NT2/D1 (cell line): ENCODE measurements at regions not wholly inside any gene's neighbourhood (a gene's known extent, or its start where the extent isn't known, plus 50 kb on each side); places are given as distances from the start of the nearest gene placed in this dataset.

Source experiments
- DNase-seq: peaks from one replicate; pipeline ENCODE4 v3.0.0-alpha.2; 2011; ENCODE audit warnings: low read depth, low spot score
- H3K27me3 ChIP-seq: 2 replicates; pipeline ENCODE4 v1.6.0; 2011; ENCODE audit warnings: mild to moderate bottlenecking; ENCODE audit not compliant: insufficient read length, insufficient read depth
- H3K36me3 ChIP-seq: 2 replicates; pipeline ENCODE4 v1.6.1; 2011; ENCODE audit warnings: mild to moderate bottlenecking, low read length, mixed read lengths; ENCODE audit not compliant: insufficient read depth, insufficient read length
- H3K4me1 ChIP-seq: 2 replicates; pipeline ENCODE4 v1.5.1; 2011; ENCODE audit not compliant: insufficient read depth, insufficient read length
- H3K4me3 ChIP-seq: 2 replicates; pipeline ENCODE4 v1.5.1; 2011; ENCODE audit warnings: low read depth; ENCODE audit not compliant: insufficient read length
- H3K9ac ChIP-seq: 2 replicates; pipeline ENCODE4 v1.6.0; 2011; ENCODE audit warnings: low read depth; ENCODE audit not compliant: insufficient read length
- H3K9me3 ChIP-seq: 2 replicates; pipeline ENCODE4 v1.5.1; 2011; ENCODE audit warnings: mild to moderate bottlenecking, low read length; ENCODE audit not compliant: insufficient read depth
- SUZ12 ChIP-seq: IDR thresholded peaks from 2 replicates; pipeline ENCODE4 v1.6.1; 2011; ENCODE audit not compliant: insufficient read length, insufficient read depth; ENCODE audit errors: extremely low read depth
- YY1 ChIP-seq: IDR thresholded peaks from 2 replicates; pipeline ENCODE4 v1.6.1; 2011; ENCODE audit not compliant: insufficient read length, insufficient read depth
- ZNF274 ChIP-seq: IDR thresholded peaks from 2 replicates; pipeline ENCODE4 v1.6.1; 2011; ENCODE audit warnings: mild to moderate bottlenecking, low read depth, low read length

GRCh38 chr11:92740276-92740675, 229.2 kb upstream of the MTNR1B start:
- Histone ChIP-seq H3K4me1 (no peaks in the 10 kb centered on the region), H3K27me3 (no peaks in the 10 kb centered on the region), H3K9me3 (no peaks in the 10 kb centered on the region), H3K36me3 (no peaks in the 10 kb centered on the region), H3K9ac (no peak overlapping the region), H3K4me3 (no peak overlapping the region)
- no peak for DNase-seq
- no peak for TF ChIP-seq YY1
- no peak for TF ChIP-seq SUZ12
- no peak for TF ChIP-seq ZNF274

- H3K27me3 ChIP-seq, result no peaks in the 10 kb centered on the region
- TF ChIP-seq SUZ12, result no peak
- no peaks in the 10 kb centered on the region for H3K36me3 ChIP-seq
- peaks cover 5% of the 10 kb centered on the region; the same call in 1 of the 2 replicates for H3K9me3 ChIP-seq
- no peak overlapping the region for H3K4me3 ChIP-seq
- no peak overlapping the region for H3K9ac ChIP-seq
- no peaks in the 10 kb centered on the region for H3K4me1 ChIP-seq
- no peak for DNase-seq
These were observed 224.4 kb upstream of the MTNR1B start for GRCh38 chr11:92744929-92745585.

GRCh38 chr11:92750794-92751193, 218.7 kb upstream of the MTNR1B start:
- DNase-seq, result no peak
- Histone ChIP-seq H3K9ac (no peak overlapping the region), H3K4me1 (no peaks in the 10 kb centered on the region), H3K4me3 (no peak overlapping the region), H3K27me3 (no peaks in the 10 kb centered on the region), H3K36me3 (no peaks in the 10 kb centered on the region), H3K9me3 (peaks cover 5% of the 10 kb centered on the region; the same call in 1 of the 2 replicates)
- TF ChIP-seq ZNF274 (no peak), YY1 (no peak), SUZ12 (no peak)

GRCh38 chr11:92751594-92751993, 217.9 kb upstream of the MTNR1B start:
- Histone ChIP-seq H3K4me1 (no peaks in the 10 kb centered on the region), H3K36me3 (no peaks in the 10 kb centered on the region), H3K9ac (no peak overlapping the region), H3K4me3 (no peak overlapping the region), H3K9me3 (peaks cover 5% of the 10 kb centered on the region; the same call in 1 of the 2 replicates), H3K27me3 (no peaks in the 10 kb centered on the region)
- DNase-seq, result no peak
- TF ChIP-seq SUZ12 (no peak), ZNF274 (no peak), YY1 (no peak)

- Histone ChIP-seq H3K9me3 (peaks cover 2% of the 10 kb centered on the region; the same call in 1 of the 2 replicates), H3K4me1 (no peaks in the 10 kb centered on the region), H3K27me3 (no peaks in the 10 kb centered on the region), H3K4me3 (no peak overlapping the region), H3K9ac (no peak overlapping the region), H3K36me3 (no peaks in the 10 kb centered on the region)
- no peak for DNase-seq
- TF ChIP-seq ZNF274 (no peak), YY1 (no peak), SUZ12 (no peak)
These were observed 217.3 kb upstream of the MTNR1B start for GRCh38 chr11:92752122-92752521.

GRCh38 chr11:92753161-92753560, 216.3 kb upstream of the MTNR1B start:
- H3K27me3 ChIP-seq, result no peaks in the 10 kb centered on the region
- H3K36me3 ChIP-seq, result no peaks in the 10 kb centered on the region
- TF ChIP-seq YY1 (no peak), ZNF274 (no peak), SUZ12 (no peak)
- H3K4me3 ChIP-seq, result no peak overlapping the region
- no peak overlapping the region for H3K9ac ChIP-seq
- H3K4me1 ChIP-seq, result no peaks in the 10 kb centered on the region
- no peak for DNase-seq
- H3K9me3 ChIP-seq, result no peaks in the 10 kb centered on the region

GRCh38 chr11:92758241-92758780, 211.1 kb upstream of the MTNR1B start:
- Histone ChIP-seq H3K4me3 (no peak overlapping the region), H3K9me3 (no peaks in the 10 kb centered on the region), H3K9ac (no peak overlapping the region), H3K4me1 (no peaks in the 10 kb centered on the region), H3K27me3 (no peaks in the 10 kb centered on the region), H3K36me3 (no peaks in the 10 kb centered on the region)
- no peak for TF ChIP-seq SUZ12
- no peak for TF ChIP-seq ZNF274
- no peak for TF ChIP-seq YY1
- DNase-seq, result no peak
